GM06990 (cell line): ENCODE measurements at regions not wholly inside any gene's neighbourhood (a gene's known extent, or its start where the extent isn't known, plus 50 kb on each side); places are given as distances from the start of the nearest gene placed in this dataset.

ENCODE experiments used
- DNase-seq: peaks from one replicate; pipeline ENCODE4 v3.0.0-alpha.2; 2011; ENCODE audit not compliant: insufficient read length; ENCODE audit errors: extremely low read depth
- H3K27me3 ChIP-seq: replicated peaks from 2 replicates; pipeline ENCODE4 v1.6.0; 2011; ENCODE audit warnings: low read length; ENCODE audit not compliant: control insufficient read depth, insufficient read depth
- H3K36me3 ChIP-seq: 2 replicates; pipeline ENCODE4 v1.5.1; 2011; ENCODE audit warnings: low read length; ENCODE audit not compliant: control insufficient read depth, insufficient read depth
- H3K4me3 ChIP-seq: replicated peaks from 2 replicates; pipeline ENCODE4 v1.5.1; 2011; ENCODE audit warnings: low read depth, mild to moderate bottlenecking, control low read depth, low read length
- CTCF ChIP-seq: IDR thresholded peaks from 2 replicates; pipeline ENCODE4 v1.5.1; 2011; ENCODE audit warnings: low read length, control low read depth, mild to moderate bottlenecking, inconsistent platforms; ENCODE audit not compliant: insufficient read depth, poor library complexity, severe bottlenecking

DNA sequence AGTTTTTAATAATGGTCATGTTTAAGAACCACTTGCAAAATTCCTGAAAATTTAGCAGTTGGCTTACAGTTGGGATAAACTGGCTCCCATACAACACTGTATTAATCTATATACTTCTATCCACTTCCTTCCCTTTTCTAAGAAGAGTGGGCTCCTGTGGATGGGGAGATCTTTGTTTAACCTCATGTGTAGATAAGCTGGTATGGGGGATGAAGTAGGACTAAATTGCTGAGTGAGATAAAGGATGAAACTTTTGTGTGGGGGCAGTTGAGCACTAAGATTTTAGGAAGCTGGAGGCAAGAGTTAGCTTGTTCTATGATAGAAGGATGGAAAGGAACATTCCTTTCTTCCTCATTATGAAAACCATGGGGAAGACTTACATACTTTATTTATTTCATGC lies 54.6 kb upstream of the ATP8A1 start:
- TF ChIP-seq CTCF = no peak
- H3K27me3 ChIP-seq = no peaks in the 10 kb centered on the region
- no peak overlapping the region for H3K4me3 ChIP-seq
- no peak for DNase-seq
- H3K36me3 ChIP-seq = no peaks in the 10 kb centered on the region

DNA sequence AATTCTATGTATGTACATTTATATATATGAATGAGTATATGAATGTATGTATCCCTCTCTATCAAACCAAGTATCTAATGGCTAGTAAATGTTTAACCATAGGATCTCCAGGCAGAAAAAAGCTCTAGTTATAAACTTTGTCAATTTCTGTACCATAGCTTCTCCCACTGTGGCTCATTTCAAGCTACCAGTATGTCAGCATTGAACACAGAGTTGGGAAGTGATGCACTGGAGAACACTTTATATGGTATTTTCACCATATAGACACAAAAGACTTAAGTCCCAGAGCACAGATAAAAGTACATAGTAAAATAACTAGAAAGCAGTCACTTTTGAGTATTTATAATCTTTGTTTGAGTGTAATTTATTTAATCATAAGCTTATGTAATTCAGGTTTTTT lies 53.9 kb upstream of the ATP8A1 start:
- Histone ChIP-seq H3K27me3 (no peaks in the 10 kb centered on the region), H3K36me3 (no peaks in the 10 kb centered on the region), H3K4me3 (no peak overlapping the region)
- no peak for DNase-seq
- no peak for TF ChIP-seq CTCF

DNA sequence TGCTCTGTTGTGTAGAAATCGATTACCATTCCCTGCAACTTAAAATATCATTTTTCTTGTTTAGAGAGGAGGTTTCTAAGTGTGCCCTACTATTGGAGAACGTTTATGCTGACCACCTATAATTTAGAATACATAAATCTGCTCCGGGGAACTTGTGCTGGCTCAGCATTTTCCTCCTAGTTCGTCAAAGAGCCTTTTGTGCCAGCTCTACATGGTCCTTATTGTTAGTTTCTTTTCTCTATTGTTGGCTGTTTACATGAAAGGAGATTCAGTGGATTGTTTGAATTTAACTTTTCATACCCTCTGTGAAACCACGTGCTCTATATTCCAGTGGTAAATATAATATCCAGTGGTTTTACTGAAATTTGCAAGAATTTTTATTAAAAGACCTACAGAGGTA lies 53.4 kb upstream of the ATP8A1 start:
- no peak for DNase-seq

GRCh38 chr4:42709392-42710065 lies 52.6 kb upstream of the ATP8A1 start:
- H3K36me3 ChIP-seq = no peaks in the 10 kb centered on the region
- no peak for TF ChIP-seq CTCF
- H3K4me3 ChIP-seq = no peak overlapping the region
- no peak for DNase-seq
- H3K27me3 ChIP-seq = no peaks in the 10 kb centered on the region

More for the DNA sequence above, 53.4 kb upstream of the ATP8A1 start:
- no peak for TF ChIP-seq CTCF
- Histone ChIP-seq H3K36me3 (no peaks in the 10 kb centered on the region), H3K4me3 (no peak overlapping the region), H3K27me3 (no peaks in the 10 kb centered on the region)

DNA sequence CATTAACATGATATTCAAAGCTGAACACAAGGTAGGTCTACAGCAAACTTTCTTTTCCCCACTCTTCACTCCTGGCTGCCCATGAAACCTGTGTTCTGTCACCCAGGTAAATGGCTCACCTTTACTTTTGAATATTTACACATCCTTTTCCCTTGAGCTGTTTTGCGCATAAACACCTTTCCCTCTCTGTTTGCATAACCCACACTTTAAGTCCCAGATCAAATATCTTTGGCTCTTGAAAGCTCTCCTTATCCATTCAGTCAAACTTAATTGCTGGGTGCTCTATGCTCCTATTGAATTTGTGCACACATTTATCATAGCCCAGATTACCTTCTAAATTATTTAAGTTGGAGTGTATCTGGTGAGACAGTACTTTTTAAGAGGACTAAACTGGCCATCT lies 51.7 kb upstream of the ATP8A1 start:
- no peak for DNase-seq
- no peaks in the 10 kb centered on the region for H3K27me3 ChIP-seq
- no peak for TF ChIP-seq CTCF
- no peak overlapping the region for H3K4me3 ChIP-seq
- no peaks in the 10 kb centered on the region for H3K36me3 ChIP-seq
